Left hindlimb (tissue), 1 donor: ENCODE measurements at regions not wholly inside any gene's neighbourhood (a gene's known extent, or its start where the extent isn't known, plus 50 kb on each side); places are given as distances from the start of the nearest gene placed in this dataset.
"Not testable (repeated sequence)": the region's sequence is repeated elsewhere in the genome, so short reads cannot be mapped to it uniquely, and the experiment has no call there.

Experiments used
- DNase-seq: peaks from one replicate; pipeline ENCODE4 v3.0.0-alpha.2; 2018

GRCh38 chr18:42486271-42486670 lies 531.2 kb downstream of the PIK3C3 start:
- DNase-seq = no peak

GRCh38 chr18:42508683-42509296 lies 553.8 kb downstream of the PIK3C3 start:
- DNase-seq = no peak

GRCh38 chr18:42509750-42510415 lies 554.8 kb downstream of the PIK3C3 start:
- no peak for DNase-seq

- no peak for DNase-seq
These were observed 555.5 kb downstream of the PIK3C3 start for GRCh38 chr18:42510540-42510939.

- no peak for DNase-seq
These were observed 558.4 kb downstream of the PIK3C3 start for GRCh38 chr18:42513441-42513840.

- DNase-seq = no peak
These were observed 559.5 kb downstream of the PIK3C3 start for GRCh38 chr18:42514512-42514911.

- DNase-seq = no peak
These were observed 562.9 kb downstream of the PIK3C3 start for GRCh38 chr18:42517896-42518295.

- not testable (repeated sequence) for DNase-seq
These were observed 563.3 kb downstream of the PIK3C3 start for GRCh38 chr18:42518331-42518730.

GRCh38 chr18:42520138-42520537 lies 565.1 kb downstream of the PIK3C3 start:
- DNase-seq = no peak

GRCh38 chr18:42525905-42526304 lies 570.9 kb downstream of the PIK3C3 start:
- no peak for DNase-seq

GRCh38 chr18:42527766-42528165 lies 572.7 kb downstream of the PIK3C3 start:
- no peak for DNase-seq

- no peak for DNase-seq
These were observed 575.2 kb downstream of the PIK3C3 start for GRCh38 chr18:42530276-42530675.

- no peak for DNase-seq
These were observed 577.1 kb downstream of the PIK3C3 start for GRCh38 chr18:42532119-42532518.

GRCh38 chr18:42533009-42533575 lies 578.1 kb downstream of the PIK3C3 start:
- DNase-seq = no peak

- no peak for DNase-seq
These were observed 578.6 kb downstream of the PIK3C3 start for GRCh38 chr18:42533616-42534015.

GRCh38 chr18:42534313-42534712 lies 579.3 kb downstream of the PIK3C3 start:
- DNase-seq = no peak

GRCh38 chr18:42536442-42536841 lies 579.0 kb downstream of the RIT2 start:
- DNase-seq = no peak

GRCh38 chr18:42537291-42537690 lies 578.2 kb downstream of the RIT2 start:
- no peak for DNase-seq

- DNase-seq = no peak
These were observed 570.6 kb downstream of the RIT2 start for GRCh38 chr18:42544901-42545300.

- no peak for DNase-seq
These were observed 569.7 kb downstream of the RIT2 start for GRCh38 chr18:42545825-42546224.

- no peak for DNase-seq
These were observed 567.0 kb downstream of the RIT2 start for GRCh38 chr18:42548493-42548892.

- DNase-seq = no peak
These were observed 565.9 kb downstream of the RIT2 start for GRCh38 chr18:42549596-42549995.

GRCh38 chr18:42552559-42552958 lies 562.9 kb downstream of the RIT2 start:
- not testable (repeated sequence) for DNase-seq

- no peak for DNase-seq
These were observed 556.3 kb downstream of the RIT2 start for GRCh38 chr18:42559069-42559690.
